MCF 10A (cell line): ENCODE measurements at regions not wholly inside any gene's neighbourhood (a gene's known extent, or its start where the extent isn't known, plus 50 kb on each side); places are given as distances from the start of the nearest gene placed in this dataset.
A peak's percentile ranks its signal among the peaks of the same experiment; 100 is the strongest.

ENCODE experiments used
- BruUV-seq: library from RNA; stranded (reverse); fragments of 400-500 nt; replicated peaks from 2 replicates; lab custom pipeline; 2021; lab: Mats Ljungman, UMichigan
- CTCF ChIA-PET: fragments of 300-600 bp; sonication (Branson Sonifier 250); formaldehyde crosslinking; extraction: SDS; loops from one replicate; lab custom pipeline; 2021; ENCODE audit warnings: antibody characterized with exemption, inconsistent platforms; lab: Yijun Ruan, JAX
- POLR2A ChIA-PET: fragments of 300-600, 350-650 bp; sonication (Branson Sonifier 250); formaldehyde crosslinking; extraction: SDS; loops from one replicate; lab custom pipeline; 2020; ENCODE audit warnings: antibody characterized with exemption, inconsistent platforms; lab: Yijun Ruan, JAX
- DNase-seq: peaks from one replicate; pipeline ENCODE4 v3.0.0-alpha.2; 2018; ENCODE audit not compliant: unreplicated experiment
- H3K27ac Mint-ChIP-seq: one replicate; pipeline ENCODE4 v1.8.0; 2022; ENCODE audit warnings: mild to moderate bottlenecking, low read depth, mixed read lengths; ENCODE audit not compliant: unreplicated experiment
- H3K27me3 Mint-ChIP-seq: one replicate; pipeline ENCODE4 v1.8.0; 2022; ENCODE audit warnings: mixed read lengths; ENCODE audit not compliant: insufficient read depth, unreplicated experiment
- H3K36me3 Mint-ChIP-seq: one replicate; pipeline ENCODE4 v1.8.0; 2022; ENCODE audit warnings: mild to moderate bottlenecking, moderate library complexity, mixed read lengths; ENCODE audit not compliant: insufficient read depth, unreplicated experiment
- H3K4me1 Mint-ChIP-seq: one replicate; pipeline ENCODE4 v1.8.0; 2022; ENCODE audit warnings: mixed read lengths; ENCODE audit not compliant: insufficient read depth, unreplicated experiment
- H3K4me3 Mint-ChIP-seq: one replicate; pipeline ENCODE4 v1.8.0; 2022; ENCODE audit warnings: mild to moderate bottlenecking, moderate library complexity, mixed read lengths; ENCODE audit not compliant: unreplicated experiment
- H3K9me3 Mint-ChIP-seq: one replicate; pipeline ENCODE4 v1.8.0; 2022; ENCODE audit warnings: mixed read lengths; ENCODE audit not compliant: unreplicated experiment
- CTCF ChIP-seq: fragments of 200-600 bp; IDR thresholded peaks from one replicate; pipeline ENCODE4 v1.8.0; 2022; ENCODE audit warnings: antibody characterized with exemption, mild to moderate bottlenecking; ENCODE audit not compliant: unreplicated experiment
- intact Hi-C: fragments of 100-400 bp; cut with micrococcal nuclease; formaldehyde crosslinking; loops from 2 replicates; pipeline ENCODE4 v1.14.1; 2022

- peaks cover 5% of the 10 kb centered on the region for H3K4me1 Mint-ChIP-seq
- peak; percentile 54 for DNase-seq
- H3K36me3 Mint-ChIP-seq, result no peaks in the 10 kb centered on the region
- BruUV-seq, result no TSS peak
- ChIA-PET CTCF (no interaction called here), POLR2A (no interaction called here)
- no peaks in the 10 kb centered on the region for H3K9me3 Mint-ChIP-seq
- intact Hi-C loops, result no loop called here
- no peak overlapping the region for H3K4me3 Mint-ChIP-seq
- H3K27ac Mint-ChIP-seq, result no peak overlapping the region
- no peak for TF ChIP-seq CTCF
- H3K27me3 Mint-ChIP-seq, result no peaks in the 10 kb centered on the region
Measured at GRCh38 chr10:60664859-60665258, 113.4 kb upstream of the CDK1 start.

GRCh38 chr10:60663850-60664249, 114.4 kb upstream of the CDK1 start:
- H3K27me3 Mint-ChIP-seq, result no peaks in the 10 kb centered on the region
- H3K9me3 Mint-ChIP-seq, result peaks cover 2% of the 10 kb centered on the region
- no peak overlapping the region for H3K4me3 Mint-ChIP-seq
- intact Hi-C loops, result no loop called here
- BruUV-seq, result no TSS peak
- ChIA-PET CTCF (interaction anchor here (0.6 kb wide), 2 partner anchors 187 to 220 kb away, joined by 3 to 4 read pairs; no protein-coding TSS in a partner anchor), POLR2A (interaction anchor here (1.0 kb wide), 1 partner anchor 70 kb away, joined by 3 read pairs; no protein-coding TSS in a partner anchor)
- no peak overlapping the region for H3K27ac Mint-ChIP-seq
- peaks cover 5% of the 10 kb centered on the region for H3K4me1 Mint-ChIP-seq
- no peak for TF ChIP-seq CTCF
- no peaks in the 10 kb centered on the region for H3K36me3 Mint-ChIP-seq
- no peak for DNase-seq

GRCh38 chr10:60662917-60663614, 115.2 kb upstream of the CDK1 start:
- Mint-ChIP-seq H3K4me3 (no peak overlapping the region), H3K9me3 (peaks cover 10% of the 10 kb centered on the region), H3K27ac (no peak overlapping the region), H3K4me1 (peaks cover 5% of the 10 kb centered on the region), H3K36me3 (no peaks in the 10 kb centered on the region), H3K27me3 (no peaks in the 10 kb centered on the region)
- intact Hi-C loops, result no loop called here
- ChIA-PET CTCF (interaction anchor here (0.6 to 1.9 kb wide), 4 partner anchors 13 to 228 kb away, joined by 3 to 6 read pairs (median 4); no protein-coding TSS in a partner anchor), POLR2A (interaction anchor here (0.6 kb wide), 1 partner anchor 536 kb away, joined by 3 read pairs; no protein-coding TSS in a partner anchor)
- BruUV-seq, result no TSS peak
- TF ChIP-seq CTCF, result no peak
- no peak for DNase-seq

GRCh38 chr10:60661637-60662036, 116.6 kb upstream of the CDK1 start:
- Mint-ChIP-seq H3K36me3 (no peaks in the 10 kb centered on the region), H3K27ac (no peak overlapping the region), H3K9me3 (peaks cover 10% of the 10 kb centered on the region), H3K4me1 (peaks cover 5% of the 10 kb centered on the region), H3K27me3 (no peaks in the 10 kb centered on the region), H3K4me3 (no peak overlapping the region)
- ChIA-PET CTCF (interaction anchor here (1.9 kb wide), 1 partner anchor 12 kb away, joined by 6 read pairs; no protein-coding TSS in a partner anchor), POLR2A (interaction anchor here (0.8 kb wide), 1 partner anchor 72 kb away, joined by 3 read pairs; no protein-coding TSS in a partner anchor)
- TF ChIP-seq CTCF, result no peak
- intact Hi-C loops, result no loop called here
- BruUV-seq, result no TSS peak
- peak; percentile 21 for DNase-seq
